Glutamatergic neuron (in vitro differentiated cells): ENCODE measurements at regions not wholly inside any gene's neighbourhood (a gene's known extent, or its start where the extent isn't known, plus 50 kb on each side); places are given as distances from the start of the nearest gene placed in this dataset.
"Not testable (repeated sequence)": the region's sequence is repeated elsewhere in the genome, so short reads cannot be mapped to it uniquely, and the experiment has no call there.

Experiments
- DNase-seq: peaks from one replicate; pipeline ENCODE4 v3.0.0; 2022
- H3K27ac Mint-ChIP-seq: one replicate; pipeline ENCODE4 v1.8.0; 2020; ENCODE audit warnings: mild to moderate bottlenecking, mixed read lengths, inconsistent platforms; ENCODE audit not compliant: unreplicated experiment
- H3K27me3 Mint-ChIP-seq: one replicate; pipeline ENCODE4 v1.8.0; 2020; ENCODE audit warnings: mild to moderate bottlenecking, moderate library complexity, mixed read lengths, inconsistent platforms; ENCODE audit not compliant: unreplicated experiment
- H3K36me3 Mint-ChIP-seq: one replicate; pipeline ENCODE4 v1.8.0; 2020; ENCODE audit warnings: mild to moderate bottlenecking, mixed read lengths, inconsistent platforms; ENCODE audit not compliant: unreplicated experiment
- H3K4me1 Mint-ChIP-seq: one replicate; pipeline ENCODE4 v1.8.0; 2020; ENCODE audit warnings: mild to moderate bottlenecking, low read depth, mixed read lengths, inconsistent platforms; ENCODE audit not compliant: unreplicated experiment
- H3K4me3 Mint-ChIP-seq: one replicate; pipeline ENCODE4 v1.8.0; 2020; ENCODE audit warnings: mild to moderate bottlenecking, mixed read lengths, inconsistent platforms; ENCODE audit not compliant: unreplicated experiment
- H3K9me3 Mint-ChIP-seq: one replicate; pipeline ENCODE4 v1.8.0; 2020; ENCODE audit warnings: mild to moderate bottlenecking, moderate library complexity, mixed read lengths, inconsistent platforms; ENCODE audit not compliant: unreplicated experiment
- TF ChIP-seq, protein P1 (sequence below): fragments of 200-600 bp; sonication (generic); IDR thresholded peaks from one replicate; pipeline ENCODE4 v1.5.0; 2021; ENCODE audit not compliant: partially characterized antibody, unreplicated experiment

DNA sequence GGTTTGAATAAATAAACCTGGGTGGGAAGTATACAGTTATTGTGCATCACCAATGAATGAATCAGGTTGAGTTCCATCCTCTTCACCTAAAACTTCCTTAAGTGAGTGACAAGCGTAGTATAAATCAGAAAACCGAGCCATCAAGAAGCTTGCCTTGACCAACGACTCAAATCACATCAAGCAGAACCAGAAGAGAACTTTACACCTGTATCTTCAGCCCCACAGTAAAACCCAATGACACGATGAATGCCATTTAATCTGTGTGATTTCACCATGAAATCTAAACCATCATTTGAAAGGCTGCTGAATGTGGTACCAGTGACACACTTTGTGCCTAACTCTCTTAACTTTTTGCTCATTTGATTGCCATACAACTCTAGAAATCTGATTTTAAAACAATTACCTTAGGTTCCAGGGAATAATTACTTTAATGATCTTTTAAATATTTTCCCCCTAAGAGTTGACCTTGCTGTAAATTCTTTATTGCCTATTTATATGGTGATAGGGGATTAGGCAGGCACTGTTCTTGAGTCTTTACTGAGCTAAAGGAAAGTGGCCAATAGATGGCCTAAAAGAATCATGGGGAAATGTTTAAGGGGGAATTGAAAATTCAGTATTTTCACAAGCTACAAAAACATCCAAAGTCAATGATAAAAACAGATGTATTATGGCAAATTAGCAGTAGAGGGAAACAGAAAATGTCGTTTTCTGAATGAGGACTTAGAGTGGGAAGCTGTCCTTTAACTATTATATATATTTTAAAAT lies 152.0 kb upstream of the EYA4 start:
- Mint-ChIP-seq H3K4me1 (peaks cover 3% of the 10 kb centered on the region), H3K4me3 (no peak overlapping the region), H3K36me3 (no peaks in the 10 kb centered on the region), H3K9me3 (no peaks in the 10 kb centered on the region), H3K27me3 (no peaks in the 10 kb centered on the region), H3K27ac (no peak overlapping the region)
- TF ChIP-seq, protein P1, sequence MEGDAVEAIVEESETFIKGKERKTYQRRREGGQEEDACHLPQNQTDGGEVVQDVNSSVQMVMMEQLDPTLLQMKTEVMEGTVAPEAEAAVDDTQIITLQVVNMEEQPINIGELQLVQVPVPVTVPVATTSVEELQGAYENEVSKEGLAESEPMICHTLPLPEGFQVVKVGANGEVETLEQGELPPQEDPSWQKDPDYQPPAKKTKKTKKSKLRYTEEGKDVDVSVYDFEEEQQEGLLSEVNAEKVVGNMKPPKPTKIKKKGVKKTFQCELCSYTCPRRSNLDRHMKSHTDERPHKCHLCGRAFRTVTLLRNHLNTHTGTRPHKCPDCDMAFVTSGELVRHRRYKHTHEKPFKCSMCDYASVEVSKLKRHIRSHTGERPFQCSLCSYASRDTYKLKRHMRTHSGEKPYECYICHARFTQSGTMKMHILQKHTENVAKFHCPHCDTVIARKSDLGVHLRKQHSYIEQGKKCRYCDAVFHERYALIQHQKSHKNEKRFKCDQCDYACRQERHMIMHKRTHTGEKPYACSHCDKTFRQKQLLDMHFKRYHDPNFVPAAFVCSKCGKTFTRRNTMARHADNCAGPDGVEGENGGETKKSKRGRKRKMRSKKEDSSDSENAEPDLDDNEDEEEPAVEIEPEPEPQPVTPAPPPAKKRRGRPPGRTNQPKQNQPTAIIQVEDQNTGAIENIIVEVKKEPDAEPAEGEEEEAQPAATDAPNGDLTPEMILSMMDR: no peak
- DNase-seq: no peak

DNA sequence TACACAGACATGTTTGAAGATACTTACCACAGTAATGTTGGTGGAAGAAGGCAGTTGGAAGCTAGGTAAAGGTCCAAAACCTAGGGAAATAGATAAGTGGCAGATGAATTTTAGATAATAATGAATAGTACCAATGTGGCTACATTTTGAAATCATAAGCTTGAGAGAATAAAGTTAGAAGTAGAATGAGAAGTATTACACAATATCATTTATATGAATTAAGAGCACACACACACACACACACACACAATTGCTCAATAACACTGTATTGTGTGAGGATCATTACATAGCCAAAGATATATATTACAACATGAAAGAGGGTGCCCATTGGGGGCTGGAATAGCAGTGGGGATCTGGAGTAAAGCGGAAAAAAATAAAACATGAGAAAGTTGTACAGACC lies 149.0 kb upstream of the EYA4 start:
- TF ChIP-seq, protein P1: no peak
- Mint-ChIP-seq H3K9me3 (no peaks in the 10 kb centered on the region), H3K4me3 (no peak overlapping the region), H3K4me1 (peaks cover 15% of the 10 kb centered on the region), H3K27ac (no peak overlapping the region), H3K36me3 (no peaks in the 10 kb centered on the region), H3K27me3 (peaks cover 2% of the 10 kb centered on the region)
- DNase-seq: no peak

DNA sequence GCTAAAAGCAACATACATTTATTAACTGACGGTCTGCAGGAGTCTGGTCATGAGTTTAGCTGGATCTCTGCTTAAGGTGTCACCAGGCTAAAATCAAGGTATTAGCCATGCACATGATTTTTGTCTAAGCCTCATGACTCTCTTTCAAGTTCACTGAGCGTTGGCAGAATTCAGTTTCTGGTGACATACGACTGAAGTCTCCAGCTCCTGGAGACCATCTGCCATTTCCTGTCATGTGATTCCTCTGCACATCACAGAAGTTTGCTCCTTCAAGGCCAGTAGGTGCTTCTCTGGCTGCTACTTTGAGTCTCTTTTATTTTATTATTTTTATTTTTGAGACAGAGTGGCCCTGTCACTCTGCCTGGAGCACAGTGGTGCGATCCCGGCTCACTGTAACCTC lies 148.4 kb upstream of the EYA4 start:
- no peak overlapping the region for H3K4me3 Mint-ChIP-seq
- TF ChIP-seq, protein P1: no peak
- peaks cover 16% of the 10 kb centered on the region for H3K4me1 Mint-ChIP-seq
- no peaks in the 10 kb centered on the region for H3K36me3 Mint-ChIP-seq
- DNase-seq: no peak
- no peak overlapping the region for H3K27ac Mint-ChIP-seq
- H3K27me3 Mint-ChIP-seq: peaks cover 2% of the 10 kb centered on the region
- H3K9me3 Mint-ChIP-seq: no peaks in the 10 kb centered on the region

DNA sequence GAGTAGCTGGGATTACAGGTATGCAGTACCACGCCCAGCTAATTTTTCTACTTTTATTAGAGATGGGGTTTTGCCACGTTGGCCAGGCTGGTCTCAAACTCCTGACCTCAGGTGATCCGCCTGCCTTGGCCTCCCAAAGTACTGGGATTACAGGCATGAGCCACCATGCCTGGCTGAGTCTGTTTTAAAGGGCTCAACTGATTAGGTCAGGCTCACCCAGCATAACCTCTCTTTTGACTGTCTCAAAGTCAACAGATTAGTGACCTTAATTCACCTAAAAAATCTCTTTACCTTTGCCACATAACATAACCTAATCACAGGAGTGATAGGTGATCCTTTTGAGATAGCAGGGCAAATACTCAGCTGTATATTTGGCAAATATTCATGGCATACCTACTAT lies 147.9 kb upstream of the EYA4 start:
- H3K4me1 Mint-ChIP-seq: peaks cover 16% of the 10 kb centered on the region
- H3K36me3 Mint-ChIP-seq, H3K4me3 Mint-ChIP-seq, H3K9me3 Mint-ChIP-seq, H3K27me3 Mint-ChIP-seq, H3K27ac Mint-ChIP-seq, DNase-seq: not testable (repeated sequence)

DNA sequence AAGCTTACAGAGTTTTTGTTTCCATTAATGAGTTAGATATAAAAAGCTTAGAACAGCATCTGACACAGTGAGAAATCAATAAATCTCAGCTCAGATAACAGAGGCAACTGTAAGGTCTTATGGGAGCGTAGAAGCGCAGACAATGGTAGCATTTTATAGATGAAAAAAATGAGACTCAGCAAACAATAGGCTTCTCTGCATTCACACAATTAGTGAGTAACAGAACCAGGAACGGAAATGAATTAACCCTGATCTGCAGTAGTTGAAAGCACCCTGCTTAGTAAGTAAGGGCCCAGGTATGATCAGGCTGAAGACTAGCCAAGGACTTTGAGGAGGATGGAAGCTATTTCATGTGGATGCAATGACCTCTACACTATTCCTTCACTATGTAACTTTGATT lies 147.2 kb upstream of the EYA4 start:
- DNase-seq: no peak
- Mint-ChIP-seq H3K36me3 (no peaks in the 10 kb centered on the region), H3K9me3 (no peaks in the 10 kb centered on the region), H3K4me1 (peaks cover 16% of the 10 kb centered on the region), H3K4me3 (no peak overlapping the region), H3K27me3 (peaks cover 2% of the 10 kb centered on the region), H3K27ac (no peak overlapping the region)
- TF ChIP-seq, protein P1: no peak
